Epithelial cell of esophagus (primary cell): ENCODE measurements at regions not wholly inside any gene's neighbourhood (a gene's known extent, or its start where the extent isn't known, plus 50 kb on each side); places are given as distances from the start of the nearest gene placed in this dataset.
"Not testable (repeated sequence)": the region's sequence is repeated elsewhere in the genome, so short reads cannot be mapped to it uniquely, and the experiment has no call there.

Experiments
- DNase-seq: peaks from one replicate; pipeline ENCODE4 v3.0.0; 2010; ENCODE audit warnings: low read depth
- H3K4me3 ChIP-seq: 2 replicates; pipeline ENCODE4 v1.5.1; 2011; ENCODE audit warnings: mild to moderate bottlenecking, low read length, control low read depth
- CTCF ChIP-seq: IDR thresholded peaks from 2 replicates; pipeline ENCODE4 v1.5.1; 2011; ENCODE audit warnings: low read depth, mild to moderate bottlenecking, low read length, control low read depth, inconsistent platforms; ENCODE audit not compliant: insufficient read depth; ENCODE audit errors: missing control alignments

DNA sequence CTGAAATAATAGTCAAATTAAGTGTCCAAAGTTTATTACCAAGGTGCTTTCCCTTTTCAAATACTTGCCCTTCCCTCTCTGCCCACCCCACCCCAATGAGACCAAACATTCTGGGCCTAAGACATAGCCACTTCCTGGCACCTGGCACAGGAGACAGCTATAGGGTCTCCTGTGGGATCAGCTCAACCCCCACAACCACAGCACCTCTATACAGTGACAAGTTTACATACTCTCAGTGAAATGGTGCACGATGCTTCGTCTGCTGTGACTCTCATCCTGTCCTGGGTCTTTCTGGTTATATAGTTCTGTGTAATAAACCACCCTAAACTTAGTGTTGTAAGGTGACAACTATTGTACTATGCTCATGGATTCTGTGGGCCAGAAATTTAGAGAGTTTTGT is 466.2 kb downstream of the FBXO15 start:
- no peak overlapping the region for H3K4me3 ChIP-seq
- TF ChIP-seq CTCF: no peak
- DNase-seq: no peak

GRCh38 chr18:73679941-73680712 is 467.5 kb downstream of the FBXO15 start:
- peak; percentile 65 for DNase-seq
- H3K4me3 ChIP-seq: no peak overlapping the region
- TF ChIP-seq CTCF: no peak

- no peak for DNase-seq
- no peak for TF ChIP-seq CTCF
- H3K4me3 ChIP-seq: no peak overlapping the region
Observed at GRCh38 chr18:73677450-73677849, 470.2 kb downstream of the FBXO15 start.

DNA sequence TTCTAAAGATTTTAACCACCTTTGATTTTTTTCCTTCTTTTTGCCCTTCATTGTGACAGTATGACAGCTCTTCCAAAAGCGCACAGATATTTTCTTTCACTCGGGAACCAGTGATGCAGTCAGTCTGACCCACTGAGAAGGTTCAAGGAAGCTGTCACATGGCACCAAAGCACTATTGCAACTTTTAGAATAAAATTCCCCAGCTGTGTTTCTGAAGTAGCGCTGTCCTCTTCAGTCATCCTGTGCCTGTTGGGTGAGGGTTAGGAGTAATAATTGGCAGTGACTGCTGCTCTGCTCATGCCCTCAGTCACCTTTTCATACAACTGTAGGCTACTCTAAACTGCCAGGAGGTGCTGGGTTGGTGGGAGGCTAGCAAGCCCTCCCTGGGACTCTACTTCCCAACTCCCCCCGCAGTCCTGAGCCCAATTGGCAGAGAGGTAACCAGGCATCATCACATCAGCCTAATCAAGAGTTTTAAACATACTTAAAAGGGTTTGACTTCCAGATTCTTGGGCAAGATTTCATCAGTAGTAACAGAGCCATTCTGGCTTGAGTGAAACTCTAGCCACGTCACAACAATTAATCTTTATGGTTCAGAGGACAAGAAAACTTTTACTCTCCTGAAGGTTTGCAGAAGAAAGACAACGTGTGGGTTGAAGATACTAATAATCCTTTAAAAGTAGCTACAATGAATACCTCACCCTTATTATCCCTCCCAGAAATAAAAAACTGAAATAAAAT is 473.3 kb downstream of the FBXO15 start:
- DNase-seq: no peak
- no peak for TF ChIP-seq CTCF
- no peak overlapping the region for H3K4me3 ChIP-seq

DNA sequence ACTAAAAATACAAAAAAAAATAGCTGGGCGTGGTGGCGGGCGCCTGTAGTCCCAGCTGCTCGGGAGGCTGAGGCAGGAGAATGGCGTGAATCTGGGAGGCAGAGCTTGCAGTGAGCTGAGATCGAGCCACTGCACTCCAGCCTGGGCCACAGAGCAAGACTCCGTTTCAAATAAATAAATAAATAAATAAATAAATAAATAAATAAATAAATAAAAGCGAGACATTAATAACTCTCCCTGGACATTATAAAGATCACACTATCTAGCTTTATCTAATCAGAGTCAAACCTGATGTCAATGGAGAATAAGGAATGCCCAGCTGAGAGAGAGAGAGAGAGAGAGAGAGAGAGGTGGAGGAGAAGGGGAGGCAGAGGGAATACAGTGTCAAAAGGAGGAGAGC is 476.2 kb downstream of the FBXO15 start:
- H3K4me3 ChIP-seq, DNase-seq: not testable (repeated sequence)

DNA sequence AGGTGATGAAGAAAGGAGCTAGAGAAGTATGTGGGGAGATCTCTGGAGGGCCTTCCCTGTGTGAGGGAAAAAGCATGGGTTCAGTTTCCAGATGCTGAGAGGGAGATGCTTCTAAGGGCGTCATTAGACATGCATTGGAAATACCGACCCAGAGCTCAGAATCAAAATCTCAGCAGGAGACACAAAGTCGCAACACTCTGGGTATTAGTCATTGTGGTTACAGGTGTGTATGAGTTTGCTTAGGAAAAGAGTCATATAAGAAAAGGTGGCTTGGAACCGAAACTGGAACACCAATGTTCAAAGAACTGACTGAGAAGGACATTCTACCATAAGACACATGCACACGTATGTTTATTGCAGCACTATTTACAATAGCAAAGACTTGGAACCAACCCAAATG is 477.1 kb downstream of the FBXO15 start:
- TF ChIP-seq CTCF: no peak
- DNase-seq: peak; percentile 86

DNA sequence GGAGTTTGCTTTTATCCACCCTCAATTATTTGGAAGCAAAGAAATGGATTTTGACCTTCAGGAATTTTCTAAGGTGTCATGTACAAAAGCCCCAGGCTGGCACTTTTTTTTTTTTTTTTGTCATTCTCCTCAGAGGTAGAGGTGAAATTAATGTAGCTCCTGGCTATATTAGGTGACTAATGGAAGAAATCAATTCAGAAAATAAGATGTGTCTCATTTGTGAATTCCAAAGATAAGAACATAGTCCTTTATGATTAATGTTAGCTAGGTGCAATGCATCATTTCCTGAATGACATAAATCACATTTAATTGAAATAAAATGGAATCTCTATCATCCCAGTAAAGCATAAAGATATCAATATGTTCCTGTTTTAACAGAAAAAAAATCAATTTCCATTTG is 477.6 kb downstream of the FBXO15 start:
- no peak overlapping the region for H3K4me3 ChIP-seq
- no peak for DNase-seq
- no peak for TF ChIP-seq CTCF

More for the DNA sequence above, 477.1 kb downstream of the FBXO15 start:
- H3K4me3 ChIP-seq: no peak overlapping the region
